ENCODE measurements at regions not wholly inside any gene's neighbourhood (a gene's known extent, or its start where the extent isn't known, plus 50 kb on each side); places are given as distances from the start of the nearest gene placed in this dataset.

- Histone ChIP-seq H3K9me3 (no peaks in the 10 kb centered on the region), H3K4me3 (no peak overlapping the region), H3K36me3 (ENCODE audit: low read depth) (no peaks in the 10 kb centered on the region), H3K4me1 (ENCODE audit: low read depth) (no peaks in the 10 kb centered on the region)
- intact Hi-C loops (cut with DNase I, micrococcal nuclease): no loop called here
- no peak for TF ChIP-seq CTCF (IDR thresholded peaks at IDR 0.05)
- ATAC-seq: no peak
- no peak for DNase-seq
These were observed 230.6 kb downstream of the FOXL1 start for GRCh38 chr16:86808863-86809444.

GRCh38 chr16:86809458-86809955, 231.2 kb downstream of the FOXL1 start:
- Histone ChIP-seq H3K4me1 (ENCODE audit: low read depth) (no peaks in the 10 kb centered on the region), H3K9me3 (no peaks in the 10 kb centered on the region), H3K4me3 (no peak overlapping the region), H3K36me3 (ENCODE audit: low read depth) (no peaks in the 10 kb centered on the region)
- intact Hi-C loops (cut with DNase I, micrococcal nuclease): no loop called here
- TF ChIP-seq CTCF (IDR thresholded peaks at IDR 0.05): no peak
- DNase-seq (no peak), ATAC-seq (no peak)

- DNase-seq (no peak), ATAC-seq (no peak)
- Histone ChIP-seq H3K4me3 (no peak overlapping the region), H3K9me3 (no peaks in the 10 kb centered on the region), H3K4me1 (ENCODE audit: low read depth) (no peaks in the 10 kb centered on the region), H3K36me3 (ENCODE audit: low read depth) (no peaks in the 10 kb centered on the region)
- intact Hi-C loops (cut with DNase I, micrococcal nuclease): no loop called here
- TF ChIP-seq CTCF (IDR thresholded peaks at IDR 0.05): no peak
These were observed 231.7 kb downstream of the FOXL1 start for GRCh38 chr16:86810062-86810461.

- Histone ChIP-seq H3K4me3 (no peak overlapping the region), H3K4me1 (ENCODE audit: low read depth) (no peaks in the 10 kb centered on the region), H3K36me3 (ENCODE audit: low read depth) (no peaks in the 10 kb centered on the region), H3K9me3 (no peaks in the 10 kb centered on the region)
- no peak for TF ChIP-seq CTCF (IDR thresholded peaks at IDR 0.05)
- ATAC-seq: no peak
- intact Hi-C loops (cut with DNase I, micrococcal nuclease): no loop called here
- DNase-seq: no peak
These were observed 234.1 kb downstream of the FOXL1 start for GRCh38 chr16:86812363-86812970.

- no peak for ATAC-seq
- no peaks in the 10 kb centered on the region for H3K4me1 ChIP-seq (ENCODE audit: low read depth)
- no peak for DNase-seq
- intact Hi-C loops (cut with DNase I, micrococcal nuclease): no loop called here
- no peaks in the 10 kb centered on the region for H3K36me3 ChIP-seq (ENCODE audit: low read depth)
- no peak overlapping the region for H3K4me3 ChIP-seq
- H3K9me3 ChIP-seq: no peaks in the 10 kb centered on the region
- TF ChIP-seq CTCF (IDR thresholded peaks at IDR 0.05): no peak
These were observed 235.9 kb downstream of the FOXL1 start for GRCh38 chr16:86814256-86814655.

Measured in mucosa of descending colon (tissue), 3 donors.